Activated CD8-positive, alpha-beta T cell treated with anti-CD3 and anti-CD28 coated beads for 36 hours (primary cell): ENCODE measurements at regions not wholly inside any gene's neighbourhood (a gene's known extent, or its start where the extent isn't known, plus 50 kb on each side); places are given as distances from the start of the nearest gene placed in this dataset.

Experiments used
- ATAC-seq: fragments of 200-7000 bp; cut with Tn5 transposase; one replicate; pipeline ENCODE4 v1.10.0; 2021; ENCODE audit warnings: mild to moderate bottlenecking, moderate library complexity
- CTCF ChIA-PET: fragments of 350-600 bp; sonication (Branson Sonifier 250); formaldehyde crosslinking; loops from one replicate; lab custom pipeline; 2021; ENCODE audit warnings: antibody characterized with exemption; lab: Charles Lee
- POLR2A ChIA-PET: fragments of 350-600 bp; sonication (Branson Sonifier 250); formaldehyde crosslinking; loops from one replicate; lab custom pipeline; 2021; ENCODE audit warnings: antibody characterized with exemption; lab: Charles Lee
- DNase-seq: peaks from one replicate; pipeline ENCODE4 v3.0.0-alpha.2; 2020
- H3K27ac Mint-ChIP-seq: one replicate; pipeline ENCODE4 v1.8.0; 2021; ENCODE audit warnings: mild to moderate bottlenecking, mixed read lengths
- H3K27me3 Mint-ChIP-seq: one replicate; pipeline ENCODE4 v1.8.0; 2021; ENCODE audit warnings: mixed read lengths
- H3K36me3 Mint-ChIP-seq: one replicate; pipeline ENCODE4 v1.8.0; 2021; ENCODE audit warnings: low read depth, mixed read lengths
- H3K4me1 Mint-ChIP-seq: one replicate; pipeline ENCODE4 v1.8.0; 2021; ENCODE audit warnings: low read depth, mixed read lengths
- H3K4me3 Mint-ChIP-seq: one replicate; pipeline ENCODE4 v1.8.0; 2021; ENCODE audit warnings: mild to moderate bottlenecking, moderate library complexity, mixed read lengths
- H3K9me3 Mint-ChIP-seq: one replicate; pipeline ENCODE4 v1.8.0; 2021; ENCODE audit warnings: mixed read lengths
- intact Hi-C: fragments of 100-400 bp; cut with micrococcal nuclease; formaldehyde crosslinking; loops from one replicate; pipeline ENCODE4 v1.10.0; 2022
- TF ChIP-seq, protein P1 (sequence below): fragments of 200-600 bp; IDR thresholded peaks from one replicate; pipeline ENCODE4 v1.8.0; 2022; ENCODE audit warnings: antibody characterized with exemption, mild to moderate bottlenecking

DNA sequence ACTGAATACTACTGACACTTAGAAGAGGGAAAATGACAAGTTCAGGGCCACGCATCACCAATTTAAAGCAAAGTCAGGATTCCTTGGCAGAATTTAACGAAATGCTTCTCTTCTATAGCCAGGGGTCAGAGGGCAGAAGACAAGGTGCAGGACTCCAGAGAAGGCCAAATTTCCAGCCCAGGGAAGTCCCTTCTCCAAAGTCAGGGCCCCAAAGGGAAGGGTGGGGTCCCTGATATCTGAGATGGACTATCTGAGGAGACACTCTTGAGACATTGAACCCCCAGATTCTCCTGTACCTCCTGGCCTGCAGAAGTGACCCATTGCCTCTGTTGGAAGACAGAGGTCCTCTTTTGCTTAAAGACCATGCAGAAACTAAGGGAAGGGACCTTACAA lies 91.2 kb downstream of the RPS6KA4 start:
- Mint-ChIP-seq H3K9me3 (no peaks in the 10 kb centered on the region), H3K27ac (no peak overlapping the region), H3K4me3 (no peak overlapping the region), H3K27me3 (peaks cover 7% of the 10 kb centered on the region), H3K36me3 (no peaks in the 10 kb centered on the region), H3K4me1 (peaks cover 9% of the 10 kb centered on the region)
- DNase-seq (no peak), ATAC-seq (no peak)
- CTCF ChIA-PET = interaction anchor here (0.6 to 3.5 kb wide), 42 partner anchors 8 to 1503 kb away, joined by 3 to 45 read pairs (median 7); partner anchors contain the start of genes PLCB3, PRDX5 and TRMT112
- POLR2A ChIA-PET = interaction anchor here (0.6 kb wide), 1 partner anchor 482 kb away, joined by 3 read pairs; no protein-coding TSS in a partner anchor
- intact Hi-C loops = no loop called here
- TF ChIP-seq, protein P1, sequence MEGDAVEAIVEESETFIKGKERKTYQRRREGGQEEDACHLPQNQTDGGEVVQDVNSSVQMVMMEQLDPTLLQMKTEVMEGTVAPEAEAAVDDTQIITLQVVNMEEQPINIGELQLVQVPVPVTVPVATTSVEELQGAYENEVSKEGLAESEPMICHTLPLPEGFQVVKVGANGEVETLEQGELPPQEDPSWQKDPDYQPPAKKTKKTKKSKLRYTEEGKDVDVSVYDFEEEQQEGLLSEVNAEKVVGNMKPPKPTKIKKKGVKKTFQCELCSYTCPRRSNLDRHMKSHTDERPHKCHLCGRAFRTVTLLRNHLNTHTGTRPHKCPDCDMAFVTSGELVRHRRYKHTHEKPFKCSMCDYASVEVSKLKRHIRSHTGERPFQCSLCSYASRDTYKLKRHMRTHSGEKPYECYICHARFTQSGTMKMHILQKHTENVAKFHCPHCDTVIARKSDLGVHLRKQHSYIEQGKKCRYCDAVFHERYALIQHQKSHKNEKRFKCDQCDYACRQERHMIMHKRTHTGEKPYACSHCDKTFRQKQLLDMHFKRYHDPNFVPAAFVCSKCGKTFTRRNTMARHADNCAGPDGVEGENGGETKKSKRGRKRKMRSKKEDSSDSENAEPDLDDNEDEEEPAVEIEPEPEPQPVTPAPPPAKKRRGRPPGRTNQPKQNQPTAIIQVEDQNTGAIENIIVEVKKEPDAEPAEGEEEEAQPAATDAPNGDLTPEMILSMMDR = no peak

DNA sequence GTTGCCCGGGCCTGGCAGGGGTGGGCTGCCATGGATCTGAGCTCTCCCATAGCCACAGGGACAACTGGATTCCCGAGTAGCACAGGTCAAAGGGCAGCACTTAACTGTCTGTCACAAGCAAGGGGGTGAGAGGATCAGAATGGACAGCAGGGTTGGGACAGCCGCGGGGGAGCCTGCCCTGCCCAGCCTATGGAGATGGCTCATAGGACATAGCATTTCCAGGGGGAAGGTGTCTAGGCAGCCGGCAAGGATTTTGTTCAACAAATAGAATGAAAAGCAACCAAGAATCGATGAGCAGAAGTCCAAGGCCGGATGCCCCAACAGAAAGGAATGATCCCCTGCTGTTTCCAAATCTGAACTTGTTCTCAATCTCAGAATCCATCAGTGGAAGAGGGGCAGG lies 92.9 kb downstream of the RPS6KA4 start:
- no peaks in the 10 kb centered on the region for H3K9me3 Mint-ChIP-seq
- peaks cover 9% of the 10 kb centered on the region for H3K4me1 Mint-ChIP-seq
- no peak overlapping the region for H3K4me3 Mint-ChIP-seq
- no peaks in the 10 kb centered on the region for H3K36me3 Mint-ChIP-seq
- ATAC-seq = no peak
- no peak for DNase-seq
- intact Hi-C loops = no loop called here
- POLR2A ChIA-PET = no interaction called here
- H3K27me3 Mint-ChIP-seq = peaks cover 7% of the 10 kb centered on the region
- no peak overlapping the region for H3K27ac Mint-ChIP-seq
- CTCF ChIA-PET = interaction anchor here (0.8 to 1.1 kb wide), 3 partner anchors 44 to 201 kb away, joined by 3 read pairs; no protein-coding TSS in a partner anchor
- TF ChIP-seq, protein P1 = no peak

DNA sequence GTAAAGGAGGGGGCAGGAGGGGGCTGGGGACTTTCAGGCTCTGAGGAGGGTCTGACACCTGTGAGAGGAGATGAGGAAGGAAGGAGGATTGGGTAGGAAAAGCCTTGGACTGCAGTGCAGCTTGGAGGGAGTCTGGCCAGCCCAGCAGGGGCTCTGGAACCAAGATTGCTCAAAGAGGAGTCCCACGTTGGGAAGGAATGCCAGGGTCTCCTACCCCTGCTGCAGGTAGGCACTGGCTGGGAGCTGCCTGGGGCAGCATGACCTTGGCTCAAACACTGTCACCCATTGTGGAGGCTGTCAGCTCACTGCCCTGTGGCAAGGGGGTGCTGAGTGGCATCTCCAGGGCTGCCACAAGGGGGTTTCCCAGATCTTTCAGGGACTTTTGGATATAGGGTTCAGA lies 94.5 kb downstream of the RPS6KA4 start:
- no peaks in the 10 kb centered on the region for H3K27me3 Mint-ChIP-seq
- POLR2A ChIA-PET = interaction anchor here (0.7 kb wide), 1 partner anchor 8 kb away, joined by 3 read pairs; no protein-coding TSS in a partner anchor
- no peak for DNase-seq

DNA sequence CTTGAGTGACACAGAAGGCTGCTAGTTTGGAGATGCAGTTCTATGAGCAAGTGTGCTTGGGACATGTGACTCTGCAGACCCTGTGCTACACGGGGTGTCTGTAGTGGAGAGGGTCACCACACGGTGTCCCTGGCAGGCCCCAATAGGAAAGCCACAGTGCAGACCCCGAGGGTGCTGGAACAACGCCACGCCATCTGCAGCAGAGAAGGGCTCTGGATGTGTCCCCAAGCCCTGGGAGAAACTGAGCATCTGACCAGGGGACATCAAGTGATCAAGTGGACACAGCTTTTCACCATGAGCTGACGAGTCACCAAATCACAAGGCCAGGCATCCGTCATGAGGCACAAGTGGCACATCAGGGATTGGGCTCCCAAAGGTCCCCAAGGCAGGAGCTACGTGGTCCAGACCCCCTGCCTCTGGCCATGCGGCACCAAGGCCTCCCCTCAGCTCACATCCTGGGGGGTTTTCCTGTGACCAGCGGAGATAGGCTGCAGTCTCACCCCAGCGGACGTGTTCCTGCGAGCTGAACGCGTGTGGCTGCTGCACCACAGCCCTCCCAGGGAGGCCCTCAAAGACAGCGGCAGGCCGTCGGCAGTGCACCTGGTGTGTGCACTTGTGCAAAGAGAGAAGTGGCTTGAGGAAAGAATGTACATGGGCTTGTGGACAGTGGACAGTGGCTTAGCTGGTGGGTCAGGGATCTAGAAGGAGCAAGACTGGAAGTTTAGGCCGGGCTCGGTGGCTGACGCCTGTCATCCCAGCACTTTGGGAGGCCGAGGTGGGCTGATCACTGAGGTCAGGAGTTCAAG lies 96.7 kb downstream of the RPS6KA4 start:
- CTCF ChIA-PET = no interaction called here

More for the DNA sequence above, 94.5 kb downstream of the RPS6KA4 start:
- no peak overlapping the region for H3K27ac Mint-ChIP-seq
- CTCF ChIA-PET = no interaction called here
- H3K4me3 Mint-ChIP-seq = no peak overlapping the region
- ATAC-seq = no peak
- intact Hi-C loops = no loop called here
- H3K4me1 Mint-ChIP-seq = peaks cover 6% of the 10 kb centered on the region
- H3K36me3 Mint-ChIP-seq = no peaks in the 10 kb centered on the region
- TF ChIP-seq, protein P1 = no peak
- no peaks in the 10 kb centered on the region for H3K9me3 Mint-ChIP-seq

More for the DNA sequence above, 96.7 kb downstream of the RPS6KA4 start:
- Mint-ChIP-seq H3K4me3 (no peak overlapping the region), H3K27me3 (no peaks in the 10 kb centered on the region), H3K36me3 (no peaks in the 10 kb centered on the region), H3K9me3 (no peaks in the 10 kb centered on the region), H3K4me1 (no peaks in the 10 kb centered on the region), H3K27ac (no peak overlapping the region)
- DNase-seq (no peak), ATAC-seq (no peak)
- POLR2A ChIA-PET = no interaction called here
- intact Hi-C loops = no loop called here
- TF ChIP-seq, protein P1 = no peak
